Body of pancreas (tissue), 4 donors: ENCODE measurements at regions not wholly inside any gene's neighbourhood (a gene's known extent, or its start where the extent isn't known, plus 50 kb on each side); places are given as distances from the start of the nearest gene placed in this dataset.

Experiments used
- POLR2A ChIP-seq, 3 donors: fragments of 450-650 bp; IDR thresholded peaks; one replicate each; pipeline ENCODE4 v1.6.1; 2016; ENCODE audit warnings: antibody characterized with exemption in 3 of 3, mild to moderate bottlenecking in 2 of 3
- TF ChIP-seq, protein P1 (sequence below), 7 experiments: fragments of 450-650 bp in 4 of 7; fragments of 200-600 bp in 3 of 7; sonication (generic) in 3 of 7; IDR thresholded peaks; one replicate each; pipeline ENCODE4 v1.5.1; 2016 to 2019; ENCODE audit warnings: antibody characterized with exemption in 7 of 7

DNA sequence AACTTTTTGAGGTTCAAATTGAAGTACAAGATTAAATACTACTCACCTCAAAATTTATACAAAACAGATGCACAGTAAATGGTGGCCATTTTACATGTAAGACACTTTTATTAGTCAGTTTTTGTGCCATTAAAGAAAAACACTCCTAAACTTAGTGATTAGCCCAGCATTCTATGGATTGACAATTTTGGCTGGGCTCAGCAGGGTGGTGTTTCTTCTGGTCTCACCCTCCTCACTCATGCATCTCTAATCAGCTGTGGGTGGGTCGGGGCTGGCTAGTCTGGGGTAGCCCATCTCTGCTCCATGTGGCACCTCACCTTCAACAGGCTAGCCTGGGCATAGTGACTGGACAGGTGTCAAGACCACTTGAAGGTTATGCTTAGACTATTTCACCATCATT, 71.6 kb upstream of the BTBD3 start:
- TF ChIP-seq, protein P1, sequence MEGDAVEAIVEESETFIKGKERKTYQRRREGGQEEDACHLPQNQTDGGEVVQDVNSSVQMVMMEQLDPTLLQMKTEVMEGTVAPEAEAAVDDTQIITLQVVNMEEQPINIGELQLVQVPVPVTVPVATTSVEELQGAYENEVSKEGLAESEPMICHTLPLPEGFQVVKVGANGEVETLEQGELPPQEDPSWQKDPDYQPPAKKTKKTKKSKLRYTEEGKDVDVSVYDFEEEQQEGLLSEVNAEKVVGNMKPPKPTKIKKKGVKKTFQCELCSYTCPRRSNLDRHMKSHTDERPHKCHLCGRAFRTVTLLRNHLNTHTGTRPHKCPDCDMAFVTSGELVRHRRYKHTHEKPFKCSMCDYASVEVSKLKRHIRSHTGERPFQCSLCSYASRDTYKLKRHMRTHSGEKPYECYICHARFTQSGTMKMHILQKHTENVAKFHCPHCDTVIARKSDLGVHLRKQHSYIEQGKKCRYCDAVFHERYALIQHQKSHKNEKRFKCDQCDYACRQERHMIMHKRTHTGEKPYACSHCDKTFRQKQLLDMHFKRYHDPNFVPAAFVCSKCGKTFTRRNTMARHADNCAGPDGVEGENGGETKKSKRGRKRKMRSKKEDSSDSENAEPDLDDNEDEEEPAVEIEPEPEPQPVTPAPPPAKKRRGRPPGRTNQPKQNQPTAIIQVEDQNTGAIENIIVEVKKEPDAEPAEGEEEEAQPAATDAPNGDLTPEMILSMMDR (IDR thresholded peaks at IDR 0.05) = no peak
- no peak for TF ChIP-seq POLR2A (IDR thresholded peaks at IDR 0.05)
